CD14-positive monocyte (primary cell): ENCODE measurements at regions not wholly inside any gene's neighbourhood (a gene's known extent, or its start where the extent isn't known, plus 50 kb on each side); places are given as distances from the start of the nearest gene placed in this dataset.

Source experiments
- DNase-seq, 3 donors: peaks; one replicate each; pipeline ENCODE4 v3.0.0-alpha.2; 2011 to 2022
- H2AFZ ChIP-seq: 2 replicates; pipeline ENCODE4 v1.6.0; 2012; ENCODE audit warnings: mild to moderate bottlenecking, low read depth, low read length, inconsistent platforms; ENCODE audit not compliant: insufficient read depth, poor library complexity, severe bottlenecking
- H3K27ac ChIP-seq, 2 donors: 1 replicate in 1 of 2; 2 replicates in 1 of 2; pipeline ENCODE4 v1.5.1; 2012 to 2013; ENCODE audit warnings: low read length in 2 of 2, control low read depth in 1 of 2, inconsistent platforms in 1 of 2, low read depth in 1 of 2, mild to moderate bottlenecking in 1 of 2
- H3K27me3 ChIP-seq, 2 donors: one replicate each; pipeline versions ENCODE4 v1.6.0 to v1.6.1; 2011 to 2013; ENCODE audit warnings: low read length in 2 of 2; ENCODE audit not compliant: control insufficient read depth in 2 of 2, insufficient read depth in 2 of 2
- H3K36me3 ChIP-seq, 2 donors: replicated peaks in 1 of 2; 1 replicate in 1 of 2; 2 replicates in 1 of 2; pipeline versions ENCODE4 v1.5.1 to v1.6.1; 2012 to 2013; ENCODE audit warnings: low read length in 2 of 2, control low read depth in 1 of 2, inconsistent platforms in 1 of 2, mild to moderate bottlenecking in 1 of 2; ENCODE audit not compliant: insufficient read depth in 2 of 2, control insufficient read depth in 1 of 2
- H3K4me1 ChIP-seq, 2 donors: 1 replicate in 1 of 2; 2 replicates in 1 of 2; pipeline versions ENCODE4 v1.5.1 to v1.6.1; 2012 to 2013; ENCODE audit warnings: low read length in 2 of 2, control low read depth in 1 of 2, inconsistent platforms in 1 of 2, mild to moderate bottlenecking in 1 of 2, moderate library complexity in 1 of 2; ENCODE audit not compliant: insufficient read depth in 2 of 2, control insufficient read depth in 1 of 2
- H3K4me2 ChIP-seq: replicated peaks from 2 replicates; pipeline ENCODE3; 2012; ENCODE audit warnings: low read length, moderate library complexity, mild to moderate bottlenecking; ENCODE audit not compliant: poor library complexity, severe bottlenecking; ENCODE audit errors: extremely low read depth
- H3K4me3 ChIP-seq, 3 experiments: fragments of 200-600 bp in 1 of 3; sonication (generic) in 1 of 3; replicated peaks in 1 of 3; 1 replicate in 2 of 3; 2 replicates in 1 of 3; pipeline ENCODE4 v1.5.1; 2011 to 2013; ENCODE audit warnings: low read length in 3 of 3, mild to moderate bottlenecking in 3 of 3, control low read depth in 2 of 3, low read depth in 2 of 3, inconsistent platforms in 1 of 3, moderate library complexity in 1 of 3
- H3K79me2 ChIP-seq: 2 replicates; pipeline ENCODE4 v1.6.0; 2012; ENCODE audit warnings: mild to moderate bottlenecking, control low read depth, inconsistent platforms, low read length, moderate library complexity; ENCODE audit not compliant: insufficient read depth
- H3K9ac ChIP-seq: 2 replicates; pipeline ENCODE4 v1.6.0; 2017; ENCODE audit warnings: low read length, mild to moderate bottlenecking; ENCODE audit not compliant: insufficient read depth, poor library complexity, severe bottlenecking
- H3K9me3 ChIP-seq, 2 donors: replicated peaks in 1 of 2; 1 replicate in 1 of 2; 2 replicates in 1 of 2; pipeline versions ENCODE4 v1.5.1 to v1.6.1; 2012 to 2013; ENCODE audit warnings: low read length in 2 of 2, control low read depth in 1 of 2; ENCODE audit not compliant: control insufficient read depth in 1 of 2, insufficient read depth in 1 of 2
- H4K20me1 ChIP-seq: 2 replicates; pipeline ENCODE4 v1.6.0; 2012; ENCODE audit warnings: mild to moderate bottlenecking, low read length, control low read depth, moderate library complexity; ENCODE audit not compliant: insufficient read depth
- H3K27ac Mint-ChIP-seq, 7 donors: one replicate each; pipeline ENCODE4 v1.8.0; 2020; ENCODE audit warnings: mild to moderate bottlenecking in 7 of 7, mixed read lengths in 7 of 7, moderate library complexity in 6 of 7, inconsistent platforms in 2 of 7
- H3K27me3 Mint-ChIP-seq, 3 donors: one replicate each; pipeline ENCODE4 v1.8.0; 2021 to 2022; ENCODE audit warnings: low read depth in 3 of 3, mild to moderate bottlenecking in 3 of 3, mixed read lengths in 3 of 3, moderate library complexity in 3 of 3, inconsistent platforms in 1 of 3
- H3K36me3 Mint-ChIP-seq, 2 donors: one replicate each; pipeline ENCODE4 v1.8.0; 2020; ENCODE audit warnings: mixed read lengths in 2 of 2, inconsistent platforms in 1 of 2, mild to moderate bottlenecking in 1 of 2
- H3K4me1 Mint-ChIP-seq: one replicate; pipeline ENCODE4 v1.8.0; 2020; ENCODE audit warnings: mild to moderate bottlenecking, mixed read lengths
- H3K4me3 Mint-ChIP-seq, 2 donors: one replicate each; pipeline ENCODE4 v1.8.0; 2020; ENCODE audit warnings: mild to moderate bottlenecking in 2 of 2, mixed read lengths in 2 of 2, moderate library complexity in 1 of 2
- H3K9me3 Mint-ChIP-seq, 7 donors: one replicate each; pipeline ENCODE4 v1.8.0; 2020 to 2022; ENCODE audit warnings: mixed read lengths in 7 of 7, mild to moderate bottlenecking in 6 of 7, moderate library complexity in 6 of 7, inconsistent platforms in 2 of 7
- CTCF ChIP-seq: fragments of 200-600 bp; IDR thresholded peaks from one replicate; pipeline ENCODE4 v1.8.0; 2022; ENCODE audit warnings: antibody characterized with exemption, mild to moderate bottlenecking
- WGBS: methylation state at CpG from one replicate; pipeline ENCODE4 v1.1.5; 2013; ENCODE audit warnings: missing lambda C conversion rate; ENCODE audit not compliant: insufficient coverage; 5-methylcytosine and 5-hydroxymethylcytosine counted together
- intact Hi-C, 2 donors: fragments of 100-400 bp; cut with micrococcal nuclease; formaldehyde crosslinking; loops; one replicate each; pipeline versions ENCODE4 v1.15.0 to v1.15.1; 2023

DNA sequence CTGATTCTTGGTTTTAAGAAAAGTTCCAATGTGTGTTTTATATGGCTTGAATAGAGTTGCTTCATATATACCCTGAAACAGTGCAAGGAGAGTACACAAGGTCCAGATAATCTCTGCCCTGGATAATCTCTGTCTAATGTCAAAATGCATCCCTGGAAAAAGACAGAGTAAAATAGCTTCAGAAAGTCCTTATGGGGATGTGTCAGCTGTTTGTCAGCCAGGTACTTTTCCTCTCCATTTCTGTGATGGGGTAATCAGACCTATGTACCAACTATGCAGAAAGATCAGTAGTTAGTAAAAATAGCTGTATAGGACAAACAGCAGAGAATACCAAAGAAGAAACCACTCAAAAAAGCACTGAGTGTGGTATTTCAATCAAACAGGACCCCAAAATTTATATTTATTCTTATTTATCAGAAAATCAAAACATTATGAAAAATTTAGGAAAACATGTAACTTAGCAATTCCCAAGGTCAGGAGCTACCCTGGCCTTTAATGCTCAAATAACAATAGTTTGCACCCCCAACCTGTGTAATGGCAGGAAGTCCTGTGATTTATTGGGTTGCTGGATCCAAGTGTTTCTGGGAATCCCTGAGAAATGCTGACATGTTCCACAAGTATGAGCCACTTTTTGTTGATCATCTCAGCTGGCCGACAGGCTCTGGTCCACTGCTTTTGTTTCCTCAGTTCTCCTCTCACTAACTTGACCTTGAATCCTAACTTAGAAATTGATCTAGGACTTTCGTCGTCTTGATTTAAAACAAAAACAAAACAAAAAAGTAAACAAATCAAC lies 69.6 kb downstream of the MDH1 start:
- H3K79me2 ChIP-seq: no peaks in the 10 kb centered on the region
- H3K27ac ChIP-seq: no peak overlapping the region
- H3K27me3 ChIP-seq: no peaks in the 10 kb centered on the region
- TF ChIP-seq CTCF: no peak
- Mint-ChIP-seq H3K4me1 (no peaks in the 10 kb centered on the region), H3K9me3 (peaks cover 3 to 11% (median 9%) of the 10 kb centered on the region in 7 donors), H3K36me3 (no peaks in the 10 kb centered on the region), H3K27ac (no peak overlapping the region), H3K27me3 (peaks cover 0 to 2% (median 0%) of the 10 kb centered on the region in 3 donors), H3K4me3 (no peak overlapping the region)
- H3K36me3 ChIP-seq: no peaks in the 10 kb centered on the region
- no peak for DNase-seq
- intact Hi-C loops: no loop called here
- no peak overlapping the region for H3K4me2 ChIP-seq
- H3K4me3 ChIP-seq: no peak overlapping the region
- H2AFZ ChIP-seq: no peak overlapping the region
- WGBS: 100% methylated on average over 1 of the region's 3 CpGs
- H4K20me1 ChIP-seq: no peaks in the 10 kb centered on the region
- H3K9ac ChIP-seq: no peak overlapping the region
- H3K9me3 ChIP-seq: no peaks in the 10 kb centered on the region
- H3K4me1 ChIP-seq: no peaks in the 10 kb centered on the region

DNA sequence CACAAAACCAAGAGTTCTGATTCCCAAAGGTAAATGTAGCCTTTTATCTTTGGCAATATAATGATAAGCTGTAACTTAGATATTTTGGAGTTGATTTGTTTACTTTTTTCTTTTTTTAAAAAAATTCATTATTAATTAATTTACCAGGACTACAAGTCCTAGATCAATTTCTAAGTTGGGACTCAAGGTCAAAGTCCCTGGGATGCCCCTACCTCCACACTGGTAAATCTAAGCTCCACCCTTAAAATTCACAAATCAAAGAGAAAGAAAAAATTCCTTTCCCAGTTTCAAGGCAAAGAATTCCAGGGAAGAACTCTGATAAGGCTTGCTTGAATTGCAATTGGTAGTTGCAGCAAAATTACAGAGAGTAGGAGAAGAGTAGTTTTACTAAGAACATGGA lies 71.3 kb downstream of the MDH1 start:
- Histone ChIP-seq H3K4me2 (no peak overlapping the region), H3K36me3 (no peaks in the 10 kb centered on the region), H3K27me3 (no peaks in the 10 kb centered on the region), H3K79me2 (no peaks in the 10 kb centered on the region), H3K4me1 (no peaks in the 10 kb centered on the region), H3K4me3 (no peak overlapping the region), H2AFZ (no peak overlapping the region), H4K20me1 (no peaks in the 10 kb centered on the region), H3K9ac (no peak overlapping the region), H3K9me3 (no peaks in the 10 kb centered on the region), H3K27ac (no peak overlapping the region)
- no peaks in the 10 kb centered on the region for H3K4me1 Mint-ChIP-seq
- intact Hi-C loops: no loop called here
- H3K27me3 Mint-ChIP-seq: peaks cover 0 to 2% (median 1%) of the 10 kb centered on the region in 3 donors
- no peaks in the 10 kb centered on the region for H3K36me3 Mint-ChIP-seq
- no peak overlapping the region for H3K4me3 Mint-ChIP-seq
- DNase-seq: no peak
- H3K9me3 Mint-ChIP-seq: peaks cover 0 to 10% (median 6%) of the 10 kb centered on the region in 7 donors
- TF ChIP-seq CTCF: no peak
- no peak overlapping the region for H3K27ac Mint-ChIP-seq
